Suprapubic skin (tissue), 4 donors: ENCODE measurements at regions not wholly inside any gene's neighbourhood (a gene's known extent, or its start where the extent isn't known, plus 50 kb on each side); places are given as distances from the start of the nearest gene placed in this dataset.

Source experiments
- POLR2A ChIP-seq, 2 donors: fragments of 450-650 bp; IDR thresholded peaks; one replicate each; pipeline ENCODE4 v1.6.1; 2017; ENCODE audit warnings: antibody characterized with exemption in 2 of 2, mild to moderate bottlenecking in 2 of 2, moderate library complexity in 2 of 2
- POLR2AphosphoS5 ChIP-seq, 3 donors: sonication (generic); formaldehyde crosslinking; IDR thresholded peaks; one replicate each; pipeline ENCODE4 v1.6.1; 2017; ENCODE audit warnings: antibody characterized with exemption in 3 of 3
- TF ChIP-seq, protein P1 (sequence below), 2 donors: fragments of 200-600 bp in 1 of 2; fragments of 450-650 bp in 1 of 2; sonication (generic) in 1 of 2; IDR thresholded peaks; one replicate each; pipeline ENCODE4 v1.5.1; 2016 to 2019; ENCODE audit warnings: antibody characterized with exemption in 2 of 2, mild to moderate bottlenecking in 1 of 2, moderate library complexity in 1 of 2

DNA sequence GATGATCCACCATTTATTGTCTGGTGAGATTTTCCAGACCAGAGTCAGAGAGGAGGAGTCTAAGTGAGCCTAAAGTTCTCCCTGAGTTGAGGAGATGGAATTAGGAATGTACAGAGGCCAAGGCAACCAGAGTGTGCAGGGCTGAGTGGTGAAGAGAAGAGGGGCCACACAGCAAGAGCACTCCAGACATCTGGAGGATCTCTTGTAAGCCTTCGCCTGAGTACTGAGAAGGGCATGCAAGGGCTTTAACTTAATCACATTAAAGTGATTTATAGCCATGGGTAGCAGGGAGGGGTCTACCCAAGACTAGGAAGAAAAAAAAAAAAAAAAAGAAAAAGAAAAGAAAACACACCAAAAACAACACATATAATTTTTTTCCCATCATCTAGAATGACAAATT is 1190.4 kb downstream of the GATA3 start:
- TF ChIP-seq POLR2AphosphoS5 (IDR thresholded peaks at IDR 0.05) (no peak), POLR2A (IDR thresholded peaks at IDR 0.05) (no peak)
- TF ChIP-seq, protein P1, sequence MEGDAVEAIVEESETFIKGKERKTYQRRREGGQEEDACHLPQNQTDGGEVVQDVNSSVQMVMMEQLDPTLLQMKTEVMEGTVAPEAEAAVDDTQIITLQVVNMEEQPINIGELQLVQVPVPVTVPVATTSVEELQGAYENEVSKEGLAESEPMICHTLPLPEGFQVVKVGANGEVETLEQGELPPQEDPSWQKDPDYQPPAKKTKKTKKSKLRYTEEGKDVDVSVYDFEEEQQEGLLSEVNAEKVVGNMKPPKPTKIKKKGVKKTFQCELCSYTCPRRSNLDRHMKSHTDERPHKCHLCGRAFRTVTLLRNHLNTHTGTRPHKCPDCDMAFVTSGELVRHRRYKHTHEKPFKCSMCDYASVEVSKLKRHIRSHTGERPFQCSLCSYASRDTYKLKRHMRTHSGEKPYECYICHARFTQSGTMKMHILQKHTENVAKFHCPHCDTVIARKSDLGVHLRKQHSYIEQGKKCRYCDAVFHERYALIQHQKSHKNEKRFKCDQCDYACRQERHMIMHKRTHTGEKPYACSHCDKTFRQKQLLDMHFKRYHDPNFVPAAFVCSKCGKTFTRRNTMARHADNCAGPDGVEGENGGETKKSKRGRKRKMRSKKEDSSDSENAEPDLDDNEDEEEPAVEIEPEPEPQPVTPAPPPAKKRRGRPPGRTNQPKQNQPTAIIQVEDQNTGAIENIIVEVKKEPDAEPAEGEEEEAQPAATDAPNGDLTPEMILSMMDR (IDR thresholded peaks at IDR 0.05): no peak
